Fibroblast of lung (primary cell): ENCODE measurements at regions not wholly inside any gene's neighbourhood (a gene's known extent, or its start where the extent isn't known, plus 50 kb on each side); places are given as distances from the start of the nearest gene placed in this dataset.

ENCODE experiments used
- DNase-seq, 2 donors: peaks; one replicate each; pipeline versions ENCODE4 v3.0.0 to v3.0.0-alpha.2; 2010; ENCODE audit warnings: low read depth in 2 of 2
- H2AFZ ChIP-seq: 2 replicates; pipeline ENCODE4 v1.5.1; 2012; ENCODE audit warnings: low read length, control low read depth, inconsistent platforms
- H3K27ac ChIP-seq: 2 replicates; pipeline ENCODE4 v1.5.1; 2011; ENCODE audit warnings: low read length, control low read depth; ENCODE audit not compliant: insufficient read depth
- H3K27me3 ChIP-seq: 2 replicates; pipeline ENCODE4 v1.5.1; 2011; ENCODE audit warnings: mild to moderate bottlenecking, low read length; ENCODE audit not compliant: control insufficient read depth, insufficient read depth
- H3K36me3 ChIP-seq: 2 replicates; pipeline ENCODE4 v1.5.1; 2011; ENCODE audit warnings: low read length; ENCODE audit not compliant: control insufficient read depth, insufficient read depth
- H3K4me1 ChIP-seq: 2 replicates; pipeline ENCODE4 v1.5.1; 2011; ENCODE audit warnings: low read length; ENCODE audit not compliant: control insufficient read depth, insufficient read depth; ENCODE audit errors: extremely low read depth
- H3K4me2 ChIP-seq: 2 replicates; pipeline ENCODE4 v1.5.1; 2011; ENCODE audit warnings: low read length, control low read depth; ENCODE audit not compliant: insufficient read depth; ENCODE audit errors: extremely low read depth
- H3K4me3 ChIP-seq, 4 experiments: fragments of 200-600 bp in 1 of 4; sonication (generic) in 1 of 4; replicated peaks in 1 of 4; 2 replicates each; pipeline ENCODE4 v1.5.1; 2011 to 2016; ENCODE audit warnings: low read length in 4 of 4, low read depth in 3 of 4, mild to moderate bottlenecking in 3 of 4, control low read depth in 2 of 4, inconsistent platforms in 1 of 4, mixed read lengths in 1 of 4; ENCODE audit not compliant: insufficient read depth in 1 of 4; ENCODE audit errors: control extremely low read depth in 1 of 4
- H3K79me2 ChIP-seq: 2 replicates; pipeline ENCODE4 v1.5.1; 2012; ENCODE audit warnings: mild to moderate bottlenecking, low read length, inconsistent platforms; ENCODE audit not compliant: control insufficient read depth, insufficient read depth
- H3K9ac ChIP-seq: 2 replicates; pipeline ENCODE4 v1.5.1; 2011; ENCODE audit warnings: mild to moderate bottlenecking, low read length, control low read depth; ENCODE audit not compliant: insufficient read depth
- H3K9me3 ChIP-seq: 2 replicates; pipeline ENCODE4 v1.5.1; 2012; ENCODE audit warnings: low read depth, low read length; ENCODE audit not compliant: control insufficient read depth, insufficient read depth
- H4K20me1 ChIP-seq: 2 replicates; pipeline ENCODE4 v1.5.1; 2011; ENCODE audit warnings: low read length; ENCODE audit not compliant: control insufficient read depth, insufficient read depth; ENCODE audit errors: extremely low read depth
- EZH2 ChIP-seq: IDR thresholded peaks from 2 replicates; pipeline ENCODE4 v1.5.1; 2012; ENCODE audit warnings: low read length, control low read depth, mild to moderate bottlenecking; ENCODE audit errors: missing control alignments
- TF ChIP-seq, protein P1 (sequence below), 2 donors: IDR thresholded peaks in 1 of 2; conservative IDR thresholded peaks in 1 of 2; 1 replicate in 1 of 2; 2 replicates in 1 of 2; pipeline ENCODE4 v1.5.1; 2011 to 2012; ENCODE audit warnings: low read length in 2 of 2, control low read depth in 1 of 2, inconsistent platforms in 1 of 2, low read depth in 1 of 2, mild to moderate bottlenecking in 1 of 2

DNA sequence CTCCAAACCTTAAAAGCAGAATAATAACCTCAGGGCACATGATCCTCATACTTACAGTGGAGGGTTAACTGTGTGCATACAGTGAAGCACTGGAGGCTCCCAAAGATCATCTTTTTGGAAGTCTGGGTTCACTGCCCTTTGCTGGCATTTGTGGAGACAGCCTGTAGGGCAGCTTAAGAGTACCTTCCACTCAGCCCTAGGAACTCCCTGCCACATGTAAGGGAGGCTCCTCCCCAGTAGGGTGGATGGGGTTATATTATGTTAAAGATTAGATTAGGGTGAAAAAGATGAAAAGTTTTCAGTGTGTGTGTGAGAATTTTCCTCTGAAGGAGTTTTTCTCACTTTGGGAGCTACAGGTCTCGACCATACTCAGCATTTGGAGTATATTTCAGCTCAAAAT lies 388.4 kb downstream of the RAB28 start:
- TF ChIP-seq, protein P1, sequence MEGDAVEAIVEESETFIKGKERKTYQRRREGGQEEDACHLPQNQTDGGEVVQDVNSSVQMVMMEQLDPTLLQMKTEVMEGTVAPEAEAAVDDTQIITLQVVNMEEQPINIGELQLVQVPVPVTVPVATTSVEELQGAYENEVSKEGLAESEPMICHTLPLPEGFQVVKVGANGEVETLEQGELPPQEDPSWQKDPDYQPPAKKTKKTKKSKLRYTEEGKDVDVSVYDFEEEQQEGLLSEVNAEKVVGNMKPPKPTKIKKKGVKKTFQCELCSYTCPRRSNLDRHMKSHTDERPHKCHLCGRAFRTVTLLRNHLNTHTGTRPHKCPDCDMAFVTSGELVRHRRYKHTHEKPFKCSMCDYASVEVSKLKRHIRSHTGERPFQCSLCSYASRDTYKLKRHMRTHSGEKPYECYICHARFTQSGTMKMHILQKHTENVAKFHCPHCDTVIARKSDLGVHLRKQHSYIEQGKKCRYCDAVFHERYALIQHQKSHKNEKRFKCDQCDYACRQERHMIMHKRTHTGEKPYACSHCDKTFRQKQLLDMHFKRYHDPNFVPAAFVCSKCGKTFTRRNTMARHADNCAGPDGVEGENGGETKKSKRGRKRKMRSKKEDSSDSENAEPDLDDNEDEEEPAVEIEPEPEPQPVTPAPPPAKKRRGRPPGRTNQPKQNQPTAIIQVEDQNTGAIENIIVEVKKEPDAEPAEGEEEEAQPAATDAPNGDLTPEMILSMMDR (conservative IDR thresholded peaks at IDR 0.05 in 1 of 2, IDR thresholded peaks at IDR 0.05 in 1 of 2; ENCODE audit: low read depth in 1 of 2, low read length in 2 of 2), result no peak
- TF ChIP-seq EZH2, result no peak
- H3K79me2 ChIP-seq, result no peaks in the 10 kb centered on the region
- H3K9me3 ChIP-seq, result no peaks in the 10 kb centered on the region
- H3K4me1 ChIP-seq, result no peaks in the 10 kb centered on the region
- no peaks in the 10 kb centered on the region for H4K20me1 ChIP-seq
- H2AFZ ChIP-seq, result no peak overlapping the region
- no peak overlapping the region for H3K9ac ChIP-seq
- H3K4me3 ChIP-seq, result no peak overlapping the region
- no peaks in the 10 kb centered on the region for H3K36me3 ChIP-seq
- H3K27me3 ChIP-seq, result no peaks in the 10 kb centered on the region
- DNase-seq, result no peak
- H3K27ac ChIP-seq, result no peak overlapping the region
- no peak overlapping the region for H3K4me2 ChIP-seq

DNA sequence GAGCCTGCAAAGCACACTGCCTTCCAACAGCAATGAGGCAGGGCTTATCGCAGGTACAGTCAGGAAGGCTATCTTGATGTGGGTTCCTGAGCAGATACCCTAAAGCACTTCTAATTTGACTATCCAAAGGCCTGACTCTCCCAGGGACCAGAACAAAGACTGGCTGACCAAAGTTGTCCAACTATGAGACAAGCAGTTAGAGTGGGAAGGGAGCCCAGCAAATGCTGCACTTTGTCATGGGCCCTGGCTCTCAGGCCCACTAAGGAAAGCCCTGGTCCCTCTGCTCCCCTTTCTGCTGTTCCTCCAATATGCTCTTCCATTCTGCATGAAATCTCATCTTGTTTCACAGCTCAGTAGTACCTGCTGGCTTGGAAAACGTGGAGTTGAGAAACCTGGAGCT lies 391.0 kb downstream of the RAB28 start:
- TF ChIP-seq EZH2, result no peak
- TF ChIP-seq, protein P1 (conservative IDR thresholded peaks at IDR 0.05 in 1 of 2, IDR thresholded peaks at IDR 0.05 in 1 of 2; ENCODE audit: low read depth in 1 of 2, low read length in 2 of 2), result no peak
- no peak for DNase-seq
- H3K9ac ChIP-seq, result no peak overlapping the region

GRCh38 chr4:13092702-13093101 lies 391.4 kb downstream of the RAB28 start:
- Histone ChIP-seq H3K4me1 (no peaks in the 10 kb centered on the region), H3K79me2 (no peaks in the 10 kb centered on the region), H3K4me2 (no peak overlapping the region), H3K27me3 (no peaks in the 10 kb centered on the region), H3K27ac (no peak overlapping the region), H3K4me3 (no peak overlapping the region), H4K20me1 (no peaks in the 10 kb centered on the region), H2AFZ (no peak overlapping the region), H3K9me3 (no peaks in the 10 kb centered on the region), H3K9ac (no peak overlapping the region), H3K36me3 (no peaks in the 10 kb centered on the region)
- TF ChIP-seq EZH2, result no peak
- TF ChIP-seq, protein P1 (conservative IDR thresholded peaks at IDR 0.05 in 1 of 2, IDR thresholded peaks at IDR 0.05 in 1 of 2; ENCODE audit: low read depth in 1 of 2, low read length in 2 of 2), result no peak
- DNase-seq, result peak; percentile 3 to 62

More for the DNA sequence above, 391.0 kb downstream of the RAB28 start:
- no peaks in the 10 kb centered on the region for H3K79me2 ChIP-seq
- H2AFZ ChIP-seq, result no peak overlapping the region
- no peaks in the 10 kb centered on the region for H3K27me3 ChIP-seq
- no peaks in the 10 kb centered on the region for H3K36me3 ChIP-seq
- H3K9me3 ChIP-seq, result no peaks in the 10 kb centered on the region
- no peak overlapping the region for H3K4me2 ChIP-seq
- H3K27ac ChIP-seq, result no peak overlapping the region
- no peak overlapping the region for H3K4me3 ChIP-seq
- no peaks in the 10 kb centered on the region for H4K20me1 ChIP-seq
- no peaks in the 10 kb centered on the region for H3K4me1 ChIP-seq
